Suprapubic skin (tissue), 4 donors: ENCODE measurements at regions not wholly inside any gene's neighbourhood (a gene's known extent, or its start where the extent isn't known, plus 50 kb on each side); places are given as distances from the start of the nearest gene placed in this dataset.

Experiments used
- EP300 ChIP-seq: sonication (generic); formaldehyde crosslinking; IDR thresholded peaks from one replicate; pipeline ENCODE4 v1.6.1; 2017; ENCODE audit warnings: antibody characterized with exemption
- POLR2AphosphoS5 ChIP-seq, 3 donors: sonication (generic); formaldehyde crosslinking; IDR thresholded peaks; one replicate each; pipeline ENCODE4 v1.6.1; 2017; ENCODE audit warnings: antibody characterized with exemption in 3 of 3
- TF ChIP-seq, protein P1 (sequence below), 2 donors: fragments of 200-600 bp in 1 of 2; fragments of 450-650 bp in 1 of 2; sonication (generic) in 1 of 2; IDR thresholded peaks; one replicate each; pipeline ENCODE4 v1.5.1; 2016 to 2019; ENCODE audit warnings: antibody characterized with exemption in 2 of 2, mild to moderate bottlenecking in 1 of 2, moderate library complexity in 1 of 2

DNA sequence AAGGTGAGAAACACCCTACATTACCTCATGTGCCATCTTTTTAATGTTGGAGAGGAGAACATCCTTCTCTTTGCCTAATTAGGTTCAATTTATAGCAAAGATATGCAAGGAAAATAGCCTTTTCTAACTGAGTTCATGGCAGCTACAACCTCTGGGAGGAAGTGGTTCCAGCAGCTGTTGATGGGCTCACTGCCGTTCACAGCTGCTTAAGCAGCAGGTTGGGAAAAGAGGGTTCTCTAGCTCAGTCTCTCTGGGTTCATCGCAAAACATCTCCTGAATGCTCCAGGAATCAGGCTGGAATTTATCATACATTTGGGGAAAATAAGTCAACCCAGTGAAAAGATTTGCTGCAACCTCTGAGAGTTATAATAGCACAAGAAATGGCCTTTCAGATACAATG, 115.1 kb downstream of the UNC5CL start:
- TF ChIP-seq, protein P1, sequence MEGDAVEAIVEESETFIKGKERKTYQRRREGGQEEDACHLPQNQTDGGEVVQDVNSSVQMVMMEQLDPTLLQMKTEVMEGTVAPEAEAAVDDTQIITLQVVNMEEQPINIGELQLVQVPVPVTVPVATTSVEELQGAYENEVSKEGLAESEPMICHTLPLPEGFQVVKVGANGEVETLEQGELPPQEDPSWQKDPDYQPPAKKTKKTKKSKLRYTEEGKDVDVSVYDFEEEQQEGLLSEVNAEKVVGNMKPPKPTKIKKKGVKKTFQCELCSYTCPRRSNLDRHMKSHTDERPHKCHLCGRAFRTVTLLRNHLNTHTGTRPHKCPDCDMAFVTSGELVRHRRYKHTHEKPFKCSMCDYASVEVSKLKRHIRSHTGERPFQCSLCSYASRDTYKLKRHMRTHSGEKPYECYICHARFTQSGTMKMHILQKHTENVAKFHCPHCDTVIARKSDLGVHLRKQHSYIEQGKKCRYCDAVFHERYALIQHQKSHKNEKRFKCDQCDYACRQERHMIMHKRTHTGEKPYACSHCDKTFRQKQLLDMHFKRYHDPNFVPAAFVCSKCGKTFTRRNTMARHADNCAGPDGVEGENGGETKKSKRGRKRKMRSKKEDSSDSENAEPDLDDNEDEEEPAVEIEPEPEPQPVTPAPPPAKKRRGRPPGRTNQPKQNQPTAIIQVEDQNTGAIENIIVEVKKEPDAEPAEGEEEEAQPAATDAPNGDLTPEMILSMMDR (IDR thresholded peaks at IDR 0.05), result no peak
- TF ChIP-seq EP300 (no peak), POLR2AphosphoS5 (IDR thresholded peaks at IDR 0.05) (no peak)
